ENCODE measurements at regions not wholly inside any gene's neighbourhood (a gene's known extent, or its start where the extent isn't known, plus 50 kb on each side); places are given as distances from the start of the nearest gene placed in this dataset.

GRCh38 chr9:95808011-95808410, 67.5 kb upstream of the ERCC6L2 start:
- ChIA-PET CTCF (no interaction called here), POLR2A (no interaction called here)
- no peak overlapping the region for H3K27ac Mint-ChIP-seq
- DNase-seq = no peak
- H3K4me3 Mint-ChIP-seq = no peak overlapping the region
- TF ChIP-seq, protein P1, sequence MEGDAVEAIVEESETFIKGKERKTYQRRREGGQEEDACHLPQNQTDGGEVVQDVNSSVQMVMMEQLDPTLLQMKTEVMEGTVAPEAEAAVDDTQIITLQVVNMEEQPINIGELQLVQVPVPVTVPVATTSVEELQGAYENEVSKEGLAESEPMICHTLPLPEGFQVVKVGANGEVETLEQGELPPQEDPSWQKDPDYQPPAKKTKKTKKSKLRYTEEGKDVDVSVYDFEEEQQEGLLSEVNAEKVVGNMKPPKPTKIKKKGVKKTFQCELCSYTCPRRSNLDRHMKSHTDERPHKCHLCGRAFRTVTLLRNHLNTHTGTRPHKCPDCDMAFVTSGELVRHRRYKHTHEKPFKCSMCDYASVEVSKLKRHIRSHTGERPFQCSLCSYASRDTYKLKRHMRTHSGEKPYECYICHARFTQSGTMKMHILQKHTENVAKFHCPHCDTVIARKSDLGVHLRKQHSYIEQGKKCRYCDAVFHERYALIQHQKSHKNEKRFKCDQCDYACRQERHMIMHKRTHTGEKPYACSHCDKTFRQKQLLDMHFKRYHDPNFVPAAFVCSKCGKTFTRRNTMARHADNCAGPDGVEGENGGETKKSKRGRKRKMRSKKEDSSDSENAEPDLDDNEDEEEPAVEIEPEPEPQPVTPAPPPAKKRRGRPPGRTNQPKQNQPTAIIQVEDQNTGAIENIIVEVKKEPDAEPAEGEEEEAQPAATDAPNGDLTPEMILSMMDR (IDR thresholded peaks at IDR 0.05) = no peak
- ATAC-seq (ENCODE audit: poor library complexity) = no peak
- Histone ChIP-seq H3K27ac (ENCODE audit: low read depth in 1 of 2, low read length in 2 of 2) (no peak overlapping the region), H3K36me3 (ENCODE audit: insufficient read depth, low read length) (no peaks in the 10 kb centered on the region), H3K4me3 (ENCODE audit: low read length) (no peak overlapping the region), H3K27me3 (ENCODE audit: control insufficient read depth in 1 of 2, insufficient read depth in 2 of 2, low read length in 2 of 2) (peaks cover 3 to 4% of the 10 kb centered on the region in 2 experiments), H3K9me3 (ENCODE audit: control insufficient read depth in 1 of 2, insufficient read depth in 1 of 2, low read length in 2 of 2) (no peaks in the 10 kb centered on the region), H3K4me1 (ENCODE audit: insufficient read depth, low read length) (no peaks in the 10 kb centered on the region)
- intact Hi-C loops (cut with DNase I, micrococcal nuclease) = no loop called here
- no peaks in the 10 kb centered on the region for H3K36me3 Mint-ChIP-seq (ENCODE audit: low read depth)
- no peaks in the 10 kb centered on the region for H3K9me3 Mint-ChIP-seq
- peaks cover 15% of the 10 kb centered on the region for H3K4me1 Mint-ChIP-seq (ENCODE audit: low read depth)
- no peaks in the 10 kb centered on the region for H3K27me3 Mint-ChIP-seq

DNA sequence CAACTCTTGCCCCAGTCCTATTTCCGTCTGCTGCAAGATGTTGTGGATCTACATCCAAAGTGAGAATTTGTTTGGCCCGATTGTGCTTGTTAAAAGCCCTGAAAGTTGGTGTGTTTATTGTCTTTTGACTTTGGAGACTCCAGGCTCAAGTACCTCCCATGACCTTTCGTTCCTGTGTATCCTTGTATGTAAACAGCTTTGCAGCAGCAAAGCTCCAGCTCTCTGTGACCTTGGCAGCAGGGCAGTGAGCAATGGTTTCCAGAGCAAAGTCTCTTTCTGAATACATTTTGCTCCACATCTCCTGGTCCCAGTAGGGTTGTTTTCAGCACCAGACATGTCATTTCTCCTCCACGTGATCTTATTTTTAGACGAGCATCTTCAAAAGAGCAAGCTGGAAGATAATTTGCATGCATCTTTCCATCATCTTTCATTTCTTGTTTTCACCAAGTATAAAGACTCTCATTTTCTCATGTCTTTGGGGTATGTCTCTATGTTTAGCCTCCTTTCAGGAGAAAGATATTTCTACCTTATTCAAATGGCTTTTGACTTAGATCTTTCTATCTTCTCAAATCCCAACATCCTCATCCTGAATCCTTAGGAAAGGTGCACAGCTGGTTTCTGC, 68.1 kb upstream of the ERCC6L2 start:
- H3K9me3 ChIP-seq (ENCODE audit: control insufficient read depth in 1 of 2, insufficient read depth in 1 of 2, low read length in 2 of 2) = no peaks in the 10 kb centered on the region
- ATAC-seq (ENCODE audit: poor library complexity) (no peak), DNase-seq (no peak)
- H3K9me3 Mint-ChIP-seq = no peaks in the 10 kb centered on the region
- no peaks in the 10 kb centered on the region for H3K36me3 ChIP-seq (ENCODE audit: insufficient read depth, low read length)
- peaks cover 4 to 8% of the 10 kb centered on the region in 2 experiments for H3K27me3 ChIP-seq (ENCODE audit: control insufficient read depth in 1 of 2, insufficient read depth in 2 of 2, low read length in 2 of 2)
- H3K27ac ChIP-seq (ENCODE audit: low read depth in 1 of 2, low read length in 2 of 2) = no peak overlapping the region
- TF ChIP-seq, protein P1 (IDR thresholded peaks at IDR 0.05) = no peak
- no peak overlapping the region for H3K27ac Mint-ChIP-seq
- H3K4me3 ChIP-seq (ENCODE audit: low read length) = no peak overlapping the region
- H3K4me1 ChIP-seq (ENCODE audit: insufficient read depth, low read length) = no peaks in the 10 kb centered on the region
- no peaks in the 10 kb centered on the region for H3K27me3 Mint-ChIP-seq
- peaks cover 15% of the 10 kb centered on the region for H3K4me1 Mint-ChIP-seq (ENCODE audit: low read depth)
- intact Hi-C loops (cut with DNase I, micrococcal nuclease) = no loop called here
- no peaks in the 10 kb centered on the region for H3K36me3 Mint-ChIP-seq (ENCODE audit: low read depth)
- ChIA-PET CTCF (no interaction called here), POLR2A (no interaction called here)
- no peak overlapping the region for H3K4me3 Mint-ChIP-seq

- H3K36me3 Mint-ChIP-seq (ENCODE audit: low read depth) = no peaks in the 10 kb centered on the region
- H3K27ac ChIP-seq (ENCODE audit: low read depth in 1 of 2, low read length in 2 of 2) = no peak overlapping the region
- no peak for ATAC-seq (ENCODE audit: poor library complexity)
These were observed 72.3 kb upstream of the ERCC6L2 start for GRCh38 chr9:95803197-95803596.

More at GRCh38 chr9:95803197-95803596, 72.3 kb upstream of the ERCC6L2 start:
- H3K27me3 ChIP-seq (ENCODE audit: control insufficient read depth in 1 of 2, insufficient read depth in 2 of 2, low read length in 2 of 2) = peaks cover 4 to 9% of the 10 kb centered on the region in 2 experiments
- H3K9me3 Mint-ChIP-seq = no peaks in the 10 kb centered on the region
- peaks cover 18% of the 10 kb centered on the region for H3K27me3 Mint-ChIP-seq
- H3K36me3 ChIP-seq (ENCODE audit: insufficient read depth, low read length) = no peaks in the 10 kb centered on the region
- no peak overlapping the region for H3K27ac Mint-ChIP-seq
- ChIA-PET POLR2A (no interaction called here), CTCF (no interaction called here)
- peaks cover 1% of the 10 kb centered on the region for H3K4me1 Mint-ChIP-seq (ENCODE audit: low read depth)
- H3K9me3 ChIP-seq (ENCODE audit: control insufficient read depth in 1 of 2, insufficient read depth in 1 of 2, low read length in 2 of 2) = no peaks in the 10 kb centered on the region
- H3K4me3 ChIP-seq (ENCODE audit: low read length) = no peak overlapping the region
- intact Hi-C loops (cut with DNase I, micrococcal nuclease) = loop anchor here in 1 of 2 experiments (5.0 kb wide), 1 partner anchor 414 kb away; no protein-coding TSS in a partner anchor
- no peak for DNase-seq
- TF ChIP-seq, protein P1 (IDR thresholded peaks at IDR 0.05) = no peak
- H3K4me3 Mint-ChIP-seq = no peak overlapping the region
- no peaks in the 10 kb centered on the region for H3K4me1 ChIP-seq (ENCODE audit: insufficient read depth, low read length)
